ENCODE measurements at regions not wholly inside any gene's neighbourhood (a gene's known extent, or its start where the extent isn't known, plus 50 kb on each side); places are given as distances from the start of the nearest gene placed in this dataset.

DNA sequence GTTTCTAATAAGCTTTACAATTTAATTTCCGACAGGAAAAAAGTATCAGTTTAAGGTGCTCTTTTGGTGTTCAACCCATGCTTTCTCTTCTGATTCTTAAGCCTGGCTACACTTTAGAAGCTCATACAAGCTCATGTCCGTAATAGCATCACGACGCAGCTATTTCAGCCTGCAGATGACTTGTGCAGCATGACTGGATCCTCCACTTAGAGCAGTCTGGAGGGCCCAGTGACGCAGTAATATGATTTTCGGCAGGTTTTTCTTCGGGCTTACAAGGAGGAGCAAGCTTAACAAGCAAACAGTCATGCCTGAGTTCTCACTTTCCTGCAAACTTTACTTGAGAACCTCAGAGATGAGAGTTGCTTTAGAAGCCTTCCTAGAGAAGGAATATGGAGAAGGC lies 85.3 kb upstream of the MAML3 start:
- Histone ChIP-seq H3K4me1 (ENCODE audit: insufficient read depth, low read length) (peaks cover 18% of the 10 kb centered on the region), H3K27me3 (ENCODE audit: insufficient read depth, low read length, poor library complexity, severe bottlenecking) (no peaks in the 10 kb centered on the region), H3K4me3 (ENCODE audit: low read length) (no peak overlapping the region), H3K9me3 (ENCODE audit: low read length) (no peaks in the 10 kb centered on the region), H3K36me3 (ENCODE audit: insufficient read depth, low read length) (no peaks in the 10 kb centered on the region), H3K27ac (ENCODE audit: low read depth, low read length) (no peak overlapping the region)
- ChIA-PET CTCF (interaction anchor here (1.0 to 1.9 kb wide), 2 partner anchors 12 to 14 kb away, joined by 3 to 7 read pairs; no protein-coding TSS in a partner anchor), POLR2A (no interaction called here)
- Mint-ChIP-seq H3K36me3 (no peaks in the 10 kb centered on the region), H3K27ac (no peak overlapping the region), H3K4me3 (no peak overlapping the region), H3K4me1 (peaks cover 11 to 21% (median 17%) of the 10 kb centered on the region in 3 donors), H3K27me3 (peaks cover 6 to 32% of the 10 kb centered on the region in 2 donors), H3K9me3 (no peaks in the 10 kb centered on the region)
- no peak for DNase-seq

DNA sequence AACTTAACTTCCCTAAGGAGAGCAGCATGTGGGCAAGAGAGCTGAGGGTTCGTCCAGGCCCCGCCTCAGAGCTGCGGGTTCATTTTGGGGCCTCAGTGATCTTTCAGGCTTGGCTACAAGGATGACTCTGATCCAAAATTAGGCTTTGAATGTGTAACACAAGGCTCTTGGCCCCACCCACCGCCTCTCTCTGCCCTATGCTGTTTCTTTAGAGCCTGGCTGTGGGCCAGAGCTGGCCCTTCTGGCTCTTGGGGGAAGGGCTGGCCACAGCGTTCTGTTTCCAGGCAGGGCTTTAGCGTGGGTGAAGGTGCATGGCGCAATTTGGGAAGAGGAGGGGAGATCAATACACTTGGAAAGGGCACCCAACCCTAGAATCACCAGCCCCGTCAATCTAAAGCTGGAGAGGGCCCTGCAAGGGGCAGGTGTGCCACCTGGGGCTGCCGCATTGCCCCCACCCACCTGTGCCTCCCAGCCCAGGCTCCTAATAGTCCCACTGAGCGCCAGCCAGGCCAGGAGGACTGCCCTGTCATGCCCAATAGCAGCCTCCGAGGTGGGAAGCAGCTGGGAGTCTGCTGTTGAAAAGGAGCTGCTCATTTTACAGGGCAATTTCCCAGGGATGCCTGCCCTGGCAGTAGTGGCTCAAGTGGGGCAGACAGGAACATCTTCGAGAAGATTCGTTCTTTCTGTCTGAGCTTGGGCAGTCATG lies 84.5 kb upstream of the MAML3 start:
- CTCF ChIA-PET: interaction anchor here (1.0 to 1.9 kb wide), 2 partner anchors 13 to 15 kb away, joined by 3 to 7 read pairs; no protein-coding TSS in a partner anchor
- H3K27ac Mint-ChIP-seq: no peak overlapping the region
- Histone ChIP-seq H3K4me1 (ENCODE audit: insufficient read depth, low read length) (peaks cover 12% of the 10 kb centered on the region), H3K27ac (ENCODE audit: low read depth, low read length) (no peak overlapping the region), H3K9me3 (ENCODE audit: low read length) (no peaks in the 10 kb centered on the region), H3K4me3 (ENCODE audit: low read length) (no peak overlapping the region), H3K27me3 (ENCODE audit: insufficient read depth, low read length, poor library complexity, severe bottlenecking) (no peaks in the 10 kb centered on the region), H3K36me3 (ENCODE audit: insufficient read depth, low read length) (no peaks in the 10 kb centered on the region)
- POLR2A ChIA-PET: interaction anchor here (0.6 kb wide), 1 partner anchor 56 kb away, joined by 3 read pairs; no protein-coding TSS in a partner anchor
- no peak overlapping the region for H3K4me3 Mint-ChIP-seq
- no peak for DNase-seq
- no peaks in the 10 kb centered on the region for H3K9me3 Mint-ChIP-seq
- peaks cover 9 to 17% (median 15%) of the 10 kb centered on the region in 3 donors for H3K4me1 Mint-ChIP-seq
- H3K27me3 Mint-ChIP-seq: peaks cover 6 to 33% of the 10 kb centered on the region in 2 donors
- no peaks in the 10 kb centered on the region for H3K36me3 Mint-ChIP-seq

DNA sequence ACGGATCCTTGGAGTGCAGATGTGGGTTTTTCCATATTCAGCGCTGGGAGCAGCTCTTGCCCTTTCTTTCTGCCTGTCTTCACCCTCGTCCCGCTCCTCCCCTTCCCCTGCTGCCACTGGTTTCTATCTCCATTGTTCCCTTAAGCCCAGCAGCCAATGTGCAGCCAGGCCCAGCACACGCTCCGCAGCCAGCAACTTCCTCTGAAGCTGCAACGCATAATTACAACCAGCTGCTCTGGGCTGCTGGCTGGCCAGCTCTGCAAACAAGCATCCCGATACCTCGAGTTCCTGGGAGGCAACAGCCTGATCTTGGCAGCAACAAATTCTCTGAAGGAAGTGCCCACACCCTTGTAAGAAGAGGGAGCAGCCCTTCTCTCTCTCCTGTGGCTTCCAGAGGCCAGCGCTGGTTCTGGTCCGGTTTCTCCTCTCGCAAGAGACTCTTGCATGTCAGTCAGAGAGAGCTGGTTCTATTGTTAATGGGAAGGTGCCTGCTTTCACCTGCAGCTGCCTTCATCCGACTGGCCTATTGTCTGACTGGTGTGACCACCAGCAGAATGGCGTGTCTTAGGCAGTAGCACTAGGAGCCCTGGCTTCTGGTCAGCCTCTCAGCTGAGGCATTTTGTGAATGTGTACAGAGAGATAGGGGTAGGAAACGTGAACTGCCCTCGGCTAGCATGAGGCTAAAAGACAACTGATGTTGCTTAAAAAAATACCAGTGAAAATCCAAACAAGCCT lies 83.8 kb upstream of the MAML3 start:
- no peak overlapping the region for H3K4me3 ChIP-seq (ENCODE audit: low read length)
- no peak overlapping the region for H3K27ac ChIP-seq (ENCODE audit: low read depth, low read length)
- Mint-ChIP-seq H3K4me1 (peaks cover 3 to 9% (median 8%) of the 10 kb centered on the region in 3 donors), H3K36me3 (no peaks in the 10 kb centered on the region), H3K9me3 (no peaks in the 10 kb centered on the region), H3K27ac (no peak overlapping the region), H3K4me3 (no peak overlapping the region), H3K27me3 (peaks cover 6 to 33% of the 10 kb centered on the region in 2 donors)
- CTCF ChIA-PET: interaction anchor here (1.9 kb wide), 1 partner anchor 14 kb away, joined by 7 read pairs; no protein-coding TSS in a partner anchor
- H3K4me1 ChIP-seq (ENCODE audit: insufficient read depth, low read length): peaks cover 7% of the 10 kb centered on the region
- H3K9me3 ChIP-seq (ENCODE audit: low read length): no peaks in the 10 kb centered on the region
- POLR2A ChIA-PET: interaction anchor here (0.6 kb wide), 1 partner anchor 55 kb away, joined by 3 read pairs; no protein-coding TSS in a partner anchor
- H3K36me3 ChIP-seq (ENCODE audit: insufficient read depth, low read length): no peaks in the 10 kb centered on the region
- no peaks in the 10 kb centered on the region for H3K27me3 ChIP-seq (ENCODE audit: insufficient read depth, low read length, poor library complexity, severe bottlenecking)
- no peak for DNase-seq

DNA sequence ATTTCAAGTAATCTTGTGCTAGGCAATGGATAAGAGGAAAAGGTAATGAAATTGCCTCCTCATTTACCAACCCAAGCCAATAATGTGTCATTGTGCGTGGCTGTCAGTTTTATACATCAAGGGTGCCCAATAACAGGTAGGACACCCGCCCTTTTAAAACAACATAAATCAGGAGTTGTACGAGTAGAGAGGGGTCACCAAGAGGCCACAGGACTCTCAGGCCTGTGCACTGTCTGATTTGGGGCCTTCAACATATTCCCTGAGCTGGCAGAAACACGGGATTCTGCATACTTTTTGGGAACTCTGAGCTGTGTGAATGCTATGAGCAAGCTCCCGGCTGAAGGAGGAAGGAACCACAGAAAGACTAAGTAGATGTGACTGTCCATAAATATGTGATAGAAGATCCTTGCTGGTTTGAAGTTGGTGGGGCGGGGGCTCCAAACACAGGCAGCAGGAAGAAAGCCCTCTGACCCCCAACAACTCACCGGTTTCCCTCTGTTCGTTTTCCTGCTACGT lies 82.7 kb upstream of the MAML3 start:
- H3K4me1 ChIP-seq (ENCODE audit: insufficient read depth, low read length): no peaks in the 10 kb centered on the region
- POLR2A ChIA-PET: no interaction called here
- peaks cover 3 to 33% of the 10 kb centered on the region in 2 donors for H3K27me3 Mint-ChIP-seq
- no peak overlapping the region for H3K27ac ChIP-seq (ENCODE audit: low read depth, low read length)
- no peak overlapping the region for H3K4me3 Mint-ChIP-seq
- peaks cover 0 to 4% (median 0%) of the 10 kb centered on the region in 3 donors for H3K4me1 Mint-ChIP-seq
- H3K27ac Mint-ChIP-seq: no peak overlapping the region
- CTCF ChIA-PET: interaction anchor here (1.9 kb wide), 1 partner anchor 7 kb away, joined by 5 read pairs; no protein-coding TSS in a partner anchor
- DNase-seq: no peak
- H3K36me3 ChIP-seq (ENCODE audit: insufficient read depth, low read length): no peaks in the 10 kb centered on the region
- no peaks in the 10 kb centered on the region for H3K9me3 Mint-ChIP-seq
- H3K4me3 ChIP-seq (ENCODE audit: low read length): no peak overlapping the region
- H3K27me3 ChIP-seq (ENCODE audit: insufficient read depth, low read length, poor library complexity, severe bottlenecking): no peaks in the 10 kb centered on the region
- no peaks in the 10 kb centered on the region for H3K9me3 ChIP-seq (ENCODE audit: low read length)
- no peaks in the 10 kb centered on the region for H3K36me3 Mint-ChIP-seq

DNA sequence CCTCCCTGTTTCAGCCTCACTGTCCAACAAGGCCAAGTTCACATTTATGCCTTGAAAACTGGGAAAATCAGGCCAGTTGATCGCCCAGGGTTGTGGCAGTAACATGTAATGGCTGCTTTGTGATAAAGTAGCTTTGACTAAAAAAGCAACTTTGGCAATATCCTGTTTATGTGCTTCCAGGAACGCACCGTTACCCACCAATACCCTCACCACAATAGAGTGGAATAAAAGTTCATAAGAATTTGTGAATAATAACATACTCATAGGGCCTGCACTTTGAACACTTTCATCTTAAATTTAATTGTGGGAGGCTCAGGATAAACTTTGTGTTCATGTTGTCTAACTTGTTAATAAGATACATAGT lies 80.7 kb upstream of the MAML3 start:
- H3K9me3 Mint-ChIP-seq: peaks cover 0 to 2% (median 0%) of the 10 kb centered on the region in 5 donors
- Histone ChIP-seq H3K27ac (ENCODE audit: low read depth, low read length) (no peak overlapping the region), H3K4me1 (ENCODE audit: insufficient read depth, low read length) (no peaks in the 10 kb centered on the region), H3K27me3 (ENCODE audit: insufficient read depth, low read length, poor library complexity, severe bottlenecking) (no peaks in the 10 kb centered on the region), H3K9me3 (ENCODE audit: low read length) (no peaks in the 10 kb centered on the region), H3K36me3 (ENCODE audit: insufficient read depth, low read length) (no peaks in the 10 kb centered on the region), H3K4me3 (ENCODE audit: low read length) (no peak overlapping the region)
- H3K4me3 Mint-ChIP-seq: no peak overlapping the region
- H3K36me3 Mint-ChIP-seq: no peaks in the 10 kb centered on the region
- H3K4me1 Mint-ChIP-seq: peaks cover 0 to 4% (median 0%) of the 10 kb centered on the region in 3 donors
- no peak for DNase-seq
- H3K27me3 Mint-ChIP-seq: peaks cover 4 to 37% of the 10 kb centered on the region in 2 donors
- H3K27ac Mint-ChIP-seq: no peak overlapping the region
- ChIA-PET POLR2A (interaction anchor here (0.9 kb wide), 1 partner anchor 146 kb away, joined by 3 read pairs; no protein-coding TSS in a partner anchor), CTCF (interaction anchor here (1.9 kb wide), 1 partner anchor 9 kb away, joined by 5 read pairs; no protein-coding TSS in a partner anchor)

DNA sequence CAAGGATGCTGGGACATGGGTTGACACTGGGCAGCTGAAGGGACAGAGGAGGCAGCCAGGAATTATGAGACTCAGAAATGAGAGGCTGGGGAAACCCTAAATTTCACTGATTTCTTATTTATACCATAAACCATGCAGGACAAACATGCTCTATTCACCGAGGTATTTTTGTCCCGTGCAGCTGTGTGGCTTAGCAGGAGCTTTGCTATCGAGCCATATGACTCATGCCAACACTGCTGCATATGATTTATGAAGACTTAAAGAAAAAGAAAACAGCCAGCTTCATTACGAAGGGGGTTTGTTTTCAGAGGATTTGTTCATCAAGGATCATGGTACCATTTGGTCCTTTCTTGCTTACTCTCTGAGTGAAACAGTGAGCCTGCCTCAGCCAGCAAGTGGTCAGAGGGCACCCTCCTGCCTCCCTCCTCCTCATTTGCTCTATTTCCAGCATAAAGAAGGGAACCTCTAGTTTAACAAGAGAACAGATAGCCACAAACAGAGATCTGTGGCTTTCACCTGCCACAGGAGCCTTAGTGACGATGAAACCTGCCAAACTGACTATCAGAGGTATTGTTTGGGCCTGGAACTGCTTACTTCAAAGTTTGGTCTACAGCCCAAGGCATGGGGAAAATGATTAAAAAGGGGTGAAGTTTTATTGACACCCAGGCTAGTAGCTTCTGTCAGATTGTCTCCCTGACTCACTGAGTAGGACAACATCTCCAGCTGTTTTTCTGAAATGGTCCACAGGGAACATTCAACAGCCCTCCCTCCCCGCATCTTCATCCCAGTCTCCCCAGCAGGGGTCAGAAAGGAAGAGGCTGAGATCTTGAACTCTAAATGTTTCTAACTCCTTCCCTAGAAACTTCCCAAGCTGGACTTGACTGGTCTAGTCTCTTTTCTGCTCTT lies 80.1 kb upstream of the MAML3 start:
- CTCF ChIA-PET: no interaction called here
- Mint-ChIP-seq H3K4me1 (peaks cover 0 to 4% (median 0%) of the 10 kb centered on the region in 3 donors), H3K4me3 (no peak overlapping the region), H3K27me3 (peaks cover 4 to 30% of the 10 kb centered on the region in 2 donors), H3K9me3 (peaks cover 0 to 2% (median 0%) of the 10 kb centered on the region in 5 donors), H3K36me3 (no peaks in the 10 kb centered on the region), H3K27ac (peak overlapping the region in 1 of 8 donors; percentile 34)
- Histone ChIP-seq H3K27ac (ENCODE audit: low read depth, low read length) (no peak overlapping the region), H3K36me3 (ENCODE audit: insufficient read depth, low read length) (no peaks in the 10 kb centered on the region), H3K4me1 (ENCODE audit: insufficient read depth, low read length) (no peaks in the 10 kb centered on the region), H3K9me3 (ENCODE audit: low read length) (no peaks in the 10 kb centered on the region), H3K4me3 (ENCODE audit: low read length) (no peak overlapping the region), H3K27me3 (ENCODE audit: insufficient read depth, low read length, poor library complexity, severe bottlenecking) (no peaks in the 10 kb centered on the region)
- no peak for DNase-seq
- POLR2A ChIA-PET: interaction anchor here (0.9 kb wide), 1 partner anchor 145 kb away, joined by 3 read pairs; no protein-coding TSS in a partner anchor

DNA sequence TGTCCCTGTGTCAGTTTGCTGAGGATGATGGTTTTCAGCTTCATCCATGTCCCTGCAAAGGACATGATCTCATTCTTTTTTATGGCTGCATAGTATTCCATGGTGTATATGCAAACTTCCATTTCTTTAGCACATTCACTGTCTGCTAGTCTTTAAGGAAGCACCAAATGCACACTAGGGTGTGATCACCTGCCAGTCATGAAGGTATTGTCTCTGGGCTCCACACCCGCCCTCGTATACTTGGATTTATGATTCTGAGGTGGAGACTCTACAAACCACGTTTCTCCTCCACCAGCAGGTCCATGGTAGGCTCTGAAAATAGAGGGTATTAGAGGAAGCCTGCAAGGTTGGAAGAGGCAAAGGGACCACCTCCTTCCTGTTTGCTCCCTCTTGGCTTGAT lies 75.9 kb upstream of the MAML3 start:
- H3K27ac Mint-ChIP-seq: no peak overlapping the region
- CTCF ChIA-PET: interaction anchor here (1.3 kb wide), 1 partner anchor 24 kb away, joined by 4 read pairs; no protein-coding TSS in a partner anchor
- peaks cover 0 to 2% (median 0%) of the 10 kb centered on the region in 5 donors for H3K9me3 Mint-ChIP-seq
- Histone ChIP-seq H3K4me3 (ENCODE audit: low read length) (no peak overlapping the region), H3K4me1 (ENCODE audit: insufficient read depth, low read length) (no peaks in the 10 kb centered on the region), H3K27ac (ENCODE audit: low read depth, low read length) (no peak overlapping the region), H3K36me3 (ENCODE audit: insufficient read depth, low read length) (no peaks in the 10 kb centered on the region), H3K9me3 (ENCODE audit: low read length) (no peaks in the 10 kb centered on the region), H3K27me3 (ENCODE audit: insufficient read depth, low read length, poor library complexity, severe bottlenecking) (no peaks in the 10 kb centered on the region)
- POLR2A ChIA-PET: no interaction called here
- H3K27me3 Mint-ChIP-seq: peaks cover 1 to 16% of the 10 kb centered on the region in 2 donors
- no peak for DNase-seq
- H3K4me1 Mint-ChIP-seq: peaks cover 0 to 4% (median 0%) of the 10 kb centered on the region in 3 donors
- no peak overlapping the region for H3K4me3 Mint-ChIP-seq
- no peaks in the 10 kb centered on the region for H3K36me3 Mint-ChIP-seq
